UCSD-AML1 (cell line): ENCODE measurements at regions not wholly inside any gene's neighbourhood (a gene's known extent, or its start where the extent isn't known, plus 50 kb on each side); places are given as distances from the start of the nearest gene placed in this dataset.

Experiments used
- DNase-seq: peaks from one replicate; lab custom pipeline; 2025; ENCODE audit not compliant: unreplicated experiment; lab: John Stamatoyannopoulos, UW

GRCh38 chr10:128631801-128632241 lies 505.6 kb upstream of the MKI67 start:
- no peak for DNase-seq

DNA sequence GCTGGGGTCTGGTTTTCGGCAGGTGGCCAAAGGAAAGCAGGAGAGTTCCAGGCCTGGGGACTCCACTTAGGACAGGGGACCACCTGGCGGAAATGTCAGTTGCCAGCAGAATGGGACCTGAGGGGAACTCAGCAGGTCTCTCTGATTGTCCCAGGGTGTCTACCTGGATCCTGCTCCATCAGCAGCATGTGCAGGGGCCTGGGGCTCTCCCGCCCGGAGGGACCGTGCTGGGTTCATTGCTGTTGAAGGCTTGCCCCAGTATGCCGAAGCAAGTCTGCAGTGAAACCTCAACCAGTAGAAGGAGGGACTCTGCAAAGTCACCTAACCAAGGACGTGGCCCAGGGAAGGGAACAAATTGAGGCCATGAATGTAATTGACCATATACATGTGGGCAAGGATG lies 506.5 kb upstream of the MKI67 start:
- DNase-seq: no peak

- DNase-seq: no peak
These were observed 507.8 kb upstream of the MKI67 start for GRCh38 chr10:128633864-128634540.

DNA sequence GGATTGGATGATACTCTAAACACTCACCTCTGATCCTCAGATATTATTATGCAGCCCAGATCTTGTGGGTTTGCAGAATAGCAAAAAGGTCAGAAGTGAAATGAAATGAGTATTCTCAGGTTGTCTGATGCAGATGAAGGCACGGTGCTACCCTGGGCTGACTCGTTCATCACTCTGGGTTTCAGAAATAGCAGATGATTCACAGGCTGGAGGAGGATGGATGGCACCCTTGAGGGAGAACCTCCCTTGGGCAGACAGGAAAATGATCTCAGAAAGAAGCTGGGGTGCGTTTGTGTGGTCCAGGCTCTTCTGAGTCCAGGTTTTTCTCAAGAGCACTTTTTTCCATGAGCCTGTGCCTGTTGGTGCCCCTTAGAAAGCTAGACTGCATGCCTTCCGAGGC lies 515.8 kb upstream of the MKI67 start:
- DNase-seq: no peak

DNA sequence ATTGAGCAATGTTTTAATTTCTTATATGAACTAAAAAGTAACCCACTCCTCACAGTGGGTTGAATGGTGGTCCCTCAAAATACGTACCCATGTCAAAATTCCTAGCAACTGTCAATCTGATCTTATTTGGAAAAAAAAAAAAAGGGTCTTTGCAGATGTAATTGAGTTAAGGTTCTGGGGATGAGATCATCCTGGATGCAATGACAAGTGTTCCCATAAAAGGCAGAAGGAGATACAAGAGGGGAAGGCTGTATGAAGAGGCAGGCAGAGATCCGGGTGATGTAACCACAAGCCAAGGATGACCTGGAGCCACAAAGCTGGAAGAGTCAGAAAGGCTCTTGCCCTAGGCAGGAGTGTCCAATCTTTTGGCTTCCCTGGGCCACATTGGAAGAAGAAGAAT lies 516.3 kb upstream of the MKI67 start:
- no peak for DNase-seq

- no peak for DNase-seq
These were observed 517.4 kb upstream of the MKI67 start for GRCh38 chr10:128643658-128644057.

DNA sequence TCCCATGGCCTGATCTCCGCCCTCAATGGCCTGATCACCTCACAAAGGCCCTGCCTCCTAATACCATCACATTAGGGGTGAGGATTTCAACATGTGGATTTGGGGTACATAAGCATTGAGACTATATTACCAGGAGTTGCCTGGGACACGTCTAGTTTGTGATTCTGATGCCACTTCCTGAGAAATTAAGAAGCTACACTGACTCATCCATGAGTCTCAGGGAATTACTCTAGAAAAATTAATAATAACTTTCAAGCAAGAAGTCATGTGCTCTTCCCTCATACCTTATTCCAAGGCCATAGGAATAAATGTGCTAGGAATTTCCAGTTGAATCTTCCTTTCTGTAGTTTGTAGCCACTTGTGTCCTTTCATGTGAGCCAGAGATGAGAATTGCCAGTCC lies 519.3 kb upstream of the MKI67 start:
- no peak for DNase-seq

GRCh38 chr10:128646956-128647355 lies 520.7 kb upstream of the MKI67 start:
- DNase-seq: no peak

DNA sequence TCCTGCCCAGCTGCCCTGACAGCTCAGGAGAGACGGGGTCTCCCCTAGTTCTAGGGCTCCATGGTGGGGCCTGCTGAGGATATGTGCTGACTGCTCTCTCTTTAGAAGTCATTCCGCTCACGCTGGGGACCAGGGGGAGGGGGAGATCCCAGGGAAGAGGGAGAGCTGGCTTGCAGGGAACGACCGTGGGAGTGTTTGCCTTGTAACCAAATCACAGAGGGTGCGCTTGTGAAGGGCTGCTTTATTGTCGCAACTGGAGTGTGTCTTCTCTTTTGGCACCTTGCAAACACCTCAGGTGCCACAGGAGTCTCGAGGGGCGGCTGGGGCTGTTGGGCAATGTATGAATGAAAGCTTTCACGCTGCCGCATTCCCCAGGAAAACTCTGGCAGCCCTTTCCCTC lies 531.3 kb upstream of the MKI67 start:
- no peak for DNase-seq

- no peak for DNase-seq
These were observed 534.5 kb upstream of the MKI67 start for GRCh38 chr10:128660726-128661125.

DNA sequence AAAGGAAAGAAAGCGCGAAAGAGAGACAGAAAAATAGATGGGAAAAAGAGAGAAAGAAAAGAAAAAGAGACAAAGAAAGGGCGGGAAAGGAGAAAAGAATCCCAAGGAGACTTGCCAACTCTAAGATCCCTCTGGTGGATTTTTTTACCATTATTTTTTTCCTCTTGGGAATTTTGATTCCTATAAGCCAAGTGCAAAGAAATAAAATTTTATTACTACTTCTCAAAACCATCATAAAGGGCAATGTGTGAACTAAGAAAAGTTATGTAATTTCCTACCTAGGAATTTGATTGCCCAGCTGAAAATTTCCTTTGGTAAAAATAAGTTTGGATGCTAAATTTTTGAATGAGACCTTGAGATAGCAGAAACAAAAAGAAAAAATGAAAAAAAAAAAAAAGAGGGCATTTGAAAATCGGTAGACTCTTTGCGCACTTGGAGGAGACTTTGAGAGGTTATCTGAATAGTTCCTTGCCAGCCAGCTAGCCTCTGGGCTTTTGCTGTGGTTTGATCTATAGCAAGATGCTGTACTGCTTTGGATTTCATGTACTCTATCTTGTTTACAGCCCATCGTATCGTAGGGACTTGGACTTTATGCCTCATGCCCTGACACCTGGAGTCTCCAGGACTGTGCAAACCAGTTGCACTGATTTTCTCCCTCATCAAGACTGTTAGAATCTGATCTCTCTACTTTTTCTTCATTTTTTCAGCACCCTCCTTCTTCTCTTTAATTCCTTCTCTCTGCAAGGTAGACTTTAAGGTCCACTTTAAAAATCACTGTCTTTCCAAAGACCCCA lies 535.4 kb upstream of the MKI67 start:
- DNase-seq: no peak

- DNase-seq: no peak
These were observed 536.3 kb upstream of the MKI67 start for GRCh38 chr10:128662520-128662919.

DNA sequence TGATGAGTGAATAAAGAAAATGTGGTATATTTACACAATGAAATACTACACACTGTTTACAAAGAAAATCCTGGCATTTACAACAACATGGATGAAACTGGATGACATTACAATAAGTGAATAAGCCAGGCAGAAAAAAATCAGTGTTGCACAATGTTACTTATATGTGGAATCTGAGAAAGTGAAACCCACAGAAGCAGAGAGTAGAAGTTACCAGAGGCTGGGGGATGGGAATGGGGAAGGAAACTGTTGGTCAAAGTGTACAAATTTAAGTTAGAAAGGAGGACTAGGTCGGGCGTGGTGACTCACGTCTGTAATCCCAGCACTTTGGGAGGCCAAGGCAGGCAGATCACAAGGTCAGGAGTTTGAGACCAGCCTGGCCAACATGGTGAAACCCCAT lies 538.5 kb upstream of the MKI67 start:
- no peak for DNase-seq

DNA sequence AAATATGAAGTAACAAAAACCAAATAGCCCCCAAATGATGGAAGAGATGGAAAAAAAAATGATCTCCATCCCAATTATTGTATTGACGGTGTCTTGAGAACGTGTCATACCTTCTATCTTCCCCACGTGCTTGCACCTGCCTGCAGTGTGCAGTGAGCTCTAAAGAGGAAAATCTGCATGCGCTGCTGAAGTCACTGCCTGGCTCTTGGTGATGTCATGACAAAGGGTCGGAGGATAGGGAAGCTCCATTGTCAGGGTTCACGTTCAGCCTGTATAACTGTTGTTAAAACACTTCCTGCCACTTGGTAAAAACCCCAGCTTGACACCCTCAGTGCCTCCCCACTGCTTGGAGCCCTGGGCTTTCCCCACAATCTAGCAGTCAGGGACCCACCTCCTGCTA lies 549.2 kb upstream of the MKI67 start:
- DNase-seq: no peak

GRCh38 chr10:128680116-128680515 lies 553.9 kb upstream of the MKI67 start:
- DNase-seq: no peak

GRCh38 chr10:128684215-128684614 lies 558.0 kb upstream of the MKI67 start:
- DNase-seq: no peak

DNA sequence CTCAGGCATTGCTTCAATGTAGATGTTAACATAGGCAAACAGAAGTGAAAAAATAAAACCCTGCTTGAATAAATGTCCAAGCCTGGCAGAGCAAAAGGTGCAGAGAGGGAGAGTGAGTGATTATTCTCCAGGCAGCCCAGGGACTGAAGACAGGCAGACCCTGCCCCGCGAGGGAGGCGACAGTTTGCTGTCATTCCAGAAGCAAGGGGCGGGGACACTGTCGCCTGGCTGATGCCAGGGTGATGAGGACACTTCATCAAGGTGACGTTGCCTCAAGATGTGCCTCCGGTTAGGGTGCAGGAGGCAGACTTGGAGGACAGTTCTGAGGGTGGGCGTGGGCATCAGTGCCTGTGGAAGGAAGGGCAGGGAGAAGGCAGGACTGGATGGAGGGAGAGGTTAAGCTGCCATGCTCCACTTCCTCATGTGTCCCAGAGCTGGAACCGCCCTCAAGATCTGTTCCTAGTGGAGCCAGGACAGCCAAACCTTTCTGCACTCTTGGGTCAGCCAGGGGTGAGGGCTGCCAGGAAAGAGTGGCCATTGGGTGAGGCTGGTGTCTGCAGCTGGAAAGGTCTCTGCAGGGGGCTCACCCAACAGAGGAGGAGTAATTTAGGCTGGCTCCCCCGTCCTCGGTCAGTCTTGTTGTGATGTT lies 560.5 kb upstream of the MKI67 start:
- DNase-seq: no peak

GRCh38 chr10:128687408-128687807 lies 561.2 kb upstream of the MKI67 start:
- no peak for DNase-seq

DNA sequence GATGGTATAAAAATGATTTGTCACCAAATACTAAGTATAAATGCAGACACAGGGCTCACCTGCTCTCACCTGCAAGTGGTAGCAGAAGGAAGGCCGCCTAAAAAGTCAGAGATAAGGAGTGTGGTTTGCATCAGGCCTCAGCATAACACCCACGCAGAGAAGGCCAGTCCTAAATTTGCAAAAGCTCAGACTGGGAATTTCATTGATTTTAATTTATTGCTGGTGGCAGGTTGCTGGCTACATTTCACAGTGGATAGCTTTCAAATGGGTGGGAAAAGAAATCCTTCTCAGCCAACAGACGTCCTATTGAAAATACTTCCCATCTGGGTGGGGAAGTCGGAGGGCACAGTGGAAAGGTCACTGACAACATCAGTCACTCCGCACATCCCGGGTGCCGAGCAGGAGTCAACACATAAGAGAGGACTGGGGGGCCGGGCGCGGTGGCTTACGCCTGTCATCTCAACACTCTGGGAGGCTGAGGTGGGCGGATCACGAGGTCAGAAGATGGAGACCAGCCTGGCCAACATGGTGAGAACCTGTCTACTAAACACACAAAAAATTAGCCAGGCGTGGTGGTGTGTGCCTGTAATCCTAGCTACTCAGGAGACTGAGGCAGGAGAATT lies 561.8 kb upstream of the MKI67 start:
- DNase-seq: no peak

DNA sequence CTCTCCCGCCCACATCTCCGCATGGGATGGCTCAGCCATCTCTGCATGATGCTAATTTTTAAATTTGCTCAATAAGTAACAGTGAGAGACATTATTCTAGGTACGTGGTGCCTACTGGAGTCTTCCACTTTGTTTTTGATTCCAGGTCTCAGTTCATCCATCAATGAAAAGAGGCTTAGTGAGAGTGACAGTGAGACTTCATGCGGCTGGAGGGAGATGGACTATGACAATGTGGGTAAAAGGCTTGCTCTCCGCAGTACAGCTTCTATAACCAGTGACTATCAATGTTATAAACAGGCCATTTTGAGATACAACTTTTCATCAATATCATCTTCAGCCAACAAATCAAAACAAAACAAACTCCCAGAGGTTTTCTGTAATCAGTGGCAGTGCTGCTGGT lies 563.4 kb upstream of the MKI67 start:
- DNase-seq: no peak

DNA sequence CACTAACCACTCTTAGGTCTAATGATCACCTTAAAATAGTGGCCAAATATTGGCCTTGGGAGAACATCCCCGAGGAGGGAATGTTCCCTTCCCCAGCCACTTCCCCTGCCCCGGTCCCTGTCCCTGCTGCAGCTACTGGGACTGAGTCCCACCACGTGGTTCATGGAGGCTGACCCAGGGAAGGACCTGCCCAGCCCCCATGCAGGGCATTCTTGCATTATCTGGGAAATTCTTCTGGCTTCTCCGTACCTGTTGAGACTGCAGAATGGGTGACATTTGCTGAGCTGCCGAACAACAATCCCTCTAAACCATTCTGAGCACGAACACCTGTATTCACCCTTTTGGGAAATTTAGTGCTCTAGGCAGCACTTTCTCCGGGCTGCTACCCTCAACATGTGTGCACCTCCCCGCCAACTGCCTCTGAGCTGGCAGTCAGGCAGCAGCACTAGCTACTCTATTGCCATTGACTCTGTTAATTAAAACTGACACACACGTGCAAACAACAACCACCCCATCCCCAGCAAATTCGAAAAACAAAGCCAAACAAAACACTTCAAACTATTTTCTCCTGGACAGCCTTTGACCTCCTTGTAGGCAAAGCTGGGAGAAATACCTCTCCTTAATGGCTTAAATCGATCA lies 567.4 kb upstream of the MKI67 start:
- no peak for DNase-seq
